GM12874 (cell line): ENCODE measurements at regions not wholly inside any gene's neighbourhood (a gene's known extent, or its start where the extent isn't known, plus 50 kb on each side); places are given as distances from the start of the nearest gene placed in this dataset.

Source experiments
- TF ChIP-seq, protein P1 (sequence below): IDR thresholded peaks from 2 replicates; pipeline ENCODE4 v1.5.1; 2011; ENCODE audit warnings: low read depth, mild to moderate bottlenecking, control low read depth, low read length, moderate library complexity; ENCODE audit not compliant: insufficient read depth

DNA sequence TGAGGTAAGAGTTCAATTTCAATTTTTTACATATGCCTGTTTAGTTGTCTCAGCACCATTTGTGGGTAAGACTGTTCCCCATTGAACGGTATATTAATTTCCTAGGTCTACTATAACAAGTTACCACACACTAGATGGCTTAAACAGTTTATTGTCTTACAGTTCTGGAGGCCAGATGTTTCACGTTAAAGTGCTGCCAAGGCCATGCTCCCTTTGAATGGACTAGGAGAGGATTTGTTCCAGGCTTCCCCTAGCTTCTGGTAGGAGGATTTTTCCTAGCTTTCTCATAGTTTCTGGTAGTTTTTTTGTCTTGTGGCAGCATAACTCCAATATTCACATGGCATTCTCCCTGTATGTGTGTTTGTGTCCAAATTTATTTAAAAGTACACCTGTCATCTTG, 149.3 kb upstream of the CYSLTR1 start:
- TF ChIP-seq, protein P1, sequence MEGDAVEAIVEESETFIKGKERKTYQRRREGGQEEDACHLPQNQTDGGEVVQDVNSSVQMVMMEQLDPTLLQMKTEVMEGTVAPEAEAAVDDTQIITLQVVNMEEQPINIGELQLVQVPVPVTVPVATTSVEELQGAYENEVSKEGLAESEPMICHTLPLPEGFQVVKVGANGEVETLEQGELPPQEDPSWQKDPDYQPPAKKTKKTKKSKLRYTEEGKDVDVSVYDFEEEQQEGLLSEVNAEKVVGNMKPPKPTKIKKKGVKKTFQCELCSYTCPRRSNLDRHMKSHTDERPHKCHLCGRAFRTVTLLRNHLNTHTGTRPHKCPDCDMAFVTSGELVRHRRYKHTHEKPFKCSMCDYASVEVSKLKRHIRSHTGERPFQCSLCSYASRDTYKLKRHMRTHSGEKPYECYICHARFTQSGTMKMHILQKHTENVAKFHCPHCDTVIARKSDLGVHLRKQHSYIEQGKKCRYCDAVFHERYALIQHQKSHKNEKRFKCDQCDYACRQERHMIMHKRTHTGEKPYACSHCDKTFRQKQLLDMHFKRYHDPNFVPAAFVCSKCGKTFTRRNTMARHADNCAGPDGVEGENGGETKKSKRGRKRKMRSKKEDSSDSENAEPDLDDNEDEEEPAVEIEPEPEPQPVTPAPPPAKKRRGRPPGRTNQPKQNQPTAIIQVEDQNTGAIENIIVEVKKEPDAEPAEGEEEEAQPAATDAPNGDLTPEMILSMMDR: no peak

DNA sequence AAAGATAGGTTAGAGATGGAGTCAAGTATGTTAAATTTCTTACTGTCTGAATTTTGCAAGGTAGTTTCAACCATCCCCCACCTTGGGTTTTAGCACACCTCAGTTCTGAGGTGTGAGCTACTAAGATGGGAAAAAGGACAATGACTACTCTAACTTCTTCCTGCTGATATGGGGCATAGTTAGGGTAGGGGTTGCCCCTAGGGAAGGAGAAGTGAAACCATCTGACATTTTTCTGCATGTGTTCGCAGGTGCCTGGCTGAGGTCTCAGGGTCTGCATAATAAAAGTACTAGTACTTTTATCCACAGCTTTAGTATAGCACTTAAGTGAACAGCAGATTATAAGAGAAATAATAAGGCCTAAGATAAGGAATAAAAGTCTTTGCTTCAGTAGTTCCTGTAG, 129.5 kb upstream of the CYSLTR1 start:
- TF ChIP-seq, protein P1: no peak

DNA sequence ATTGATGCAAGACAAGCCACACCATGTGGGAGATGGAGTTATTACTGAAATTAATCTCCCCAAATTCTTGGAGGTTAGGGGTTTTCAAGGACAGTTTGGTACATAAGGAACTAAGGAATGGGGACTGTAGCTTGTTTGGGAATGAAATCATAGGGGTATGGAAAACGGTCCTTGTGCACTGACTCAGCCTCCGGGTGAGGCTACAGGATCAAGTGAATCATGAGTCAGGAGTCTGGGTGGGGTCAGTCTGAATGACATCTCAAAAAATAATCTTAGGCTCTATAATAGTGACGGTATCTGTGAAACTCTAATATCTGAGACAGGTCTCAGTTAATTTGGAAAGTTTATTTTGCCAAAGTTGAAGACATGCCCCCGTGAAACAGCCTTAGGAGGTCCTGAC, 128.5 kb upstream of the CYSLTR1 start:
- TF ChIP-seq, protein P1: no peak

DNA sequence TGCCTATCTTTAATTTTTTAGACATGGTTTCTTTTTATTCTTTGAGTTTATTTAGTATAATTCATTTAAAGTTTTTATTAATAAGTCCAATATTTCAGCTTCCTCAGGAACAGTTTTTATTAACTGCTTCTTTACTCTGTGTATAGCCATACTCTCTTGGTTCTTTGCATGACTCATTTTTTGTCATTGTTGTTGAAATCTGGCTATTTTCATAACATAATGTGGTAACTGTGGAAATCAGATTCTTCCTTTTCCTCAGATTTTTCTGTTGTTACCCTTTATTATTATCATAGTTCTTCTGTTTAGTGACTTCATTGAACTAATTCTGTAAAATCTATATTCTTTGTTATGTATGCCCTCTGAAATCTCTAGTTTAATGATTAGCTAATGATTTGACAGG, 124.9 kb upstream of the CYSLTR1 start:
- TF ChIP-seq, protein P1: no peak

DNA sequence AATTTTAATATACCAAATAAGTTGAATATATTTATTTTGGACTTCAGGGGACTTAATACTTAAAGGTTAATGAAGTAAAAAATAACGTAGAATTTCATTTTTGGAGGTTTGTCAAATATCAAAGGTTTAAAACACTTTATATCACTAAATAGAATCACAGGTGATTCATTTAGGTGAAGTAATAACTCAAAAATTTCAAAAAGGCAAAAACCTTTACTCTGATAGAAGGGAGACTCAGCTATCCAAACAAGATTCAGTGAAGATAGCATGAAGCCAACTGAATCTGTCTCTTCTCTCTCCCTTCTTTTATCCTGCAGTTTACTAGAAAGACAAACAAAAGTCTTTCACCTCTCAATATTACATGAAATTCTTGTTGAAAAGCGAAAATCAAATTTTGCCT, 110.2 kb upstream of the CYSLTR1 start:
- TF ChIP-seq, protein P1: no peak

DNA sequence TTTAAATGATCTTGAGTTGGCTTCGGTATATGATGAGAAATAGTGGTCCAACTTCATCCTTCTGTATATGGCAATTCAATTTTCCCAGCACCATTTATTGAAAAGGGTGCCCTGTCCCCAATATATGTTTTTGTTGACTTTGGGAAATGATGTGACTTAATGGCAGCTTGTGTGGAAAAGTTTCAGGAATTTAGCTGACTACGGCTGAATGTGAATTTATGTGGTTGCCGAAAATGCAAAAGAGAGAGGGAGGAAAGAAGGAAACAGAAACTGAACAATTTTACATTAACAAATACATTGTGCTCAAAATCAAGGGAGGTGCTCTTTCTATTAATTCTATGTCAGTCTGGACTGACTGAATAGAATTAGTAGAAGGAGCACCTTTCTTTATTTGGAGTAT, 101.8 kb upstream of the CYSLTR1 start:
- TF ChIP-seq, protein P1: no peak

DNA sequence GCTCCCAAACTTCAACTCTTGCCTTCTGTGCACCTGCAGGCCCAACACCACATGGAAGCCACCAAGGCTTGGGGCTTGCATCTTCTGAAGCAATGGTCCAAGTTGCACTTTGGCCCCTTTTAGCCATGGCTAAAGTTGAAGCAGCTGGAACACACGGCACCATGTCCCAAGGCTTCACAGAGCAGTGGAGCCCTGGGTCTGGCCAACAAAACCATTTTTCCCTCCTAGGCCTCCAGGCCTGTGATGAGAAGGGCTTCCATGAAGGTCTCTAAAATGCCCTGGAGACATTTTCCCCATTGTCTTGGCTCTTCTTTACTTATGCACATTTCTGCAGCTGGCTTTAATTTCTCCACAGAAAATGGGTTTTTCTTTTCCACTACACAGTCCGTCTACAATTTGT, 61.3 kb upstream of the CYSLTR1 start:
- TF ChIP-seq, protein P1: no peak

DNA sequence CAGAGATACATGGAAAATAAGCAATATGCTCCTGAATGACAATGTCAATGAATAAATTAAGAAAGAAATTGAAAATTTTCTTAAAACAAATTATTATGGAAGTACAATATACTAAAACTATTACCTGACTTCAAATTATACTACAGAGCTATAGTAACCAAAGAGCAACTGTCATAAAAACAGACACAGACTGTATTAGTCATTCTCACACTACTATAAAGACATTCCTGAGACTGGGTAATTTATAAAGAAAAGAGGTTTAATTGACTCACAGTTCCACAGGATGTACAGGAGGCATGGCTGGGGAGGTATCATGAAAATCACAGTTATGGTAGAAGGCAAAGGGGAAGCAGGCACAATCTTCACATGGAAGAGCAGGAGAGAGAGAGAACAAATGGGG, 60.0 kb upstream of the CYSLTR1 start:
- TF ChIP-seq, protein P1: no peak
